Left hindlimb (tissue), 1 donor: ENCODE measurements at regions not wholly inside any gene's neighbourhood (a gene's known extent, or its start where the extent isn't known, plus 50 kb on each side); places are given as distances from the start of the nearest gene placed in this dataset.

Experiments
- DNase-seq: peaks from one replicate; pipeline ENCODE4 v3.0.0-alpha.2; 2018

- no peak for DNase-seq
Observed at GRCh38 chr4:41394481-41394894, 137.8 kb downstream of the UCHL1 start.

GRCh38 chr4:41396214-41396613, 139.5 kb downstream of the UCHL1 start:
- no peak for DNase-seq

GRCh38 chr4:41396869-41397268, 140.1 kb downstream of the UCHL1 start:
- DNase-seq = no peak

GRCh38 chr4:41399231-41399630, 138.7 kb upstream of the LIMCH1 start:
- no peak for DNase-seq

GRCh38 chr4:41400296-41400695, 137.7 kb upstream of the LIMCH1 start:
- DNase-seq = no peak

GRCh38 chr4:41405464-41406112, 132.4 kb upstream of the LIMCH1 start:
- no peak for DNase-seq

- no peak for DNase-seq
Observed at GRCh38 chr4:41406113-41406516, 131.8 kb upstream of the LIMCH1 start.

- no peak for DNase-seq
Observed at GRCh38 chr4:41408150-41408549, 129.8 kb upstream of the LIMCH1 start.

- DNase-seq = no peak
Observed at GRCh38 chr4:41408859-41409593, 128.9 kb upstream of the LIMCH1 start.

- no peak for DNase-seq
Observed at GRCh38 chr4:41409594-41409895, 128.4 kb upstream of the LIMCH1 start.

GRCh38 chr4:41410049-41410448, 127.9 kb upstream of the LIMCH1 start:
- no peak for DNase-seq

- DNase-seq = no peak
Observed at GRCh38 chr4:41413670-41414411, 124.1 kb upstream of the LIMCH1 start.

GRCh38 chr4:41414412-41414779, 123.6 kb upstream of the LIMCH1 start:
- DNase-seq = no peak

GRCh38 chr4:41418444-41418843, 119.5 kb upstream of the LIMCH1 start:
- peak; percentile 55 for DNase-seq

- no peak for DNase-seq
Observed at GRCh38 chr4:41420541-41420940, 117.4 kb upstream of the LIMCH1 start.

GRCh38 chr4:41423117-41423516, 114.8 kb upstream of the LIMCH1 start:
- no peak for DNase-seq

- DNase-seq = no peak
Observed at GRCh38 chr4:41424522-41424921, 113.4 kb upstream of the LIMCH1 start.

- DNase-seq = no peak
Observed at GRCh38 chr4:41425650-41426049, 112.3 kb upstream of the LIMCH1 start.

- DNase-seq = no peak
Observed at GRCh38 chr4:41426539-41426938, 111.4 kb upstream of the LIMCH1 start.

- DNase-seq = no peak
Observed at GRCh38 chr4:41427306-41427882, 110.6 kb upstream of the LIMCH1 start.

GRCh38 chr4:41427931-41428600, 109.9 kb upstream of the LIMCH1 start:
- no peak for DNase-seq

GRCh38 chr4:41428601-41429279, 109.2 kb upstream of the LIMCH1 start:
- no peak for DNase-seq

- DNase-seq = no peak
Observed at GRCh38 chr4:41429280-41429669, 108.7 kb upstream of the LIMCH1 start.
